HL-60 (cell line): ENCODE measurements at regions not wholly inside any gene's neighbourhood (a gene's known extent, or its start where the extent isn't known, plus 50 kb on each side); places are given as distances from the start of the nearest gene placed in this dataset.

ENCODE experiments used
- DNase-seq, 2 experiments: peaks; one replicate each; pipeline ENCODE4 v3.0.0-alpha.2; 2010 to 2020; ENCODE audit warnings: low read depth in 1 of 2, low spot score in 1 of 2
- H3K27ac ChIP-seq: fragments of 250-450 bp; sonication (Bioruptor Pico); replicated peaks from 2 replicates; pipeline ENCODE4 v1.5.1; 2020; ENCODE audit warnings: mild to moderate bottlenecking, moderate library complexity
- H3K27me3 ChIP-seq: fragments of 250-450 bp; sonication (Bioruptor Pico); 2 replicates; pipeline ENCODE4 v1.5.1; 2021; ENCODE audit warnings: mild to moderate bottlenecking, moderate library complexity; ENCODE audit not compliant: insufficient read depth, poor library complexity, severe bottlenecking
- H3K4me3 ChIP-seq: replicated peaks from 2 replicates; pipeline ENCODE4 v1.5.1; 2011; ENCODE audit warnings: mild to moderate bottlenecking, control low read depth, low read length; ENCODE audit not compliant: insufficient read depth
- GABPA ChIP-seq: IDR thresholded peaks from 2 replicates; pipeline ENCODE4 v1.6.1; 2012; ENCODE audit warnings: low read depth
- POLR2AphosphoS5 ChIP-seq: IDR thresholded peaks from 2 replicates; pipeline ENCODE4 v1.6.1; 2012; ENCODE audit warnings: low read depth
- SPI1 ChIP-seq: IDR thresholded peaks from 2 replicates; pipeline ENCODE4 v1.6.1; 2012; ENCODE audit warnings: low read depth, mild to moderate bottlenecking, borderline replicate concordance
- TF ChIP-seq, protein P1 (sequence below): IDR thresholded peaks from one replicate; pipeline ENCODE4 v1.5.1; 2011; ENCODE audit warnings: low read length, control low read depth, inconsistent platforms; ENCODE audit not compliant: insufficient read depth
- TF ChIP-seq, protein P2 (sequence below): IDR thresholded peaks from 2 replicates; pipeline ENCODE4 v1.6.1; 2012; ENCODE audit warnings: low read depth; ENCODE audit not compliant: insufficient replicate concordance

DNA sequence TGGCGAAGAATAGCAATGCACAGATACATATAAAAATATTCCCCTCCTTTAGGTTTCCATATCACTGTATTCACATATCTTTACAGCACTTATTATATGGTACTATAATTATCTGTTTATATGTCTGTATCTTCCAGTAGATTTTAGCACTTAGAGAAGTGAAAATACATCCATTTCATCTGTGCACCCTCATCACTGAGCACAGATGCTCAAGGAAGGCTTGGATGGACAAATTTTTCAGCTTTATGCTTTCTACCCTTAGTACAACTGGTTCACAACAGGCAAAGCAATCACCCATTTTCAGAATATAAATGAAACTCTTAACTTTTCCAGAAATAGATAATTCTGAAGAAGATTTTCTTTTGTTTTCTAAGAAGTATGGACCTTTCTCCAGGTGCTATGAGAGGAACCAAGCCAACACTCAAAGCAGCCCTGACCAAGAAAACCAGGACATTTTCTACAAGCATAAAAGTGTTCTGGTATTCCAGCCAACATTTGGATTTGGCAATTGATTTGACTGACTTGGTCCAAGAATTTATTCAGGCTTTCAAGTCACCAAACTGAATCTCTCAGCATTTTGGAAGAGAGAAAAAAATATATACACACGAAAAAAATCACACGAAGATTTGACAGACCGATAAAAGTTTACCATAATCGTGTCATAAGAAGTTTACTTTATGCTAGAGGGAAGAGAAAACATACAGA is 170.2 kb upstream of the CD180 start:
- DNase-seq = no peak
- Histone ChIP-seq H3K27me3 (no peaks in the 10 kb centered on the region), H3K4me3 (no peak overlapping the region), H3K27ac (no peak overlapping the region)
- TF ChIP-seq SPI1 (no peak), POLR2AphosphoS5 (no peak), GABPA (no peak)
- TF ChIP-seq, protein P1, sequence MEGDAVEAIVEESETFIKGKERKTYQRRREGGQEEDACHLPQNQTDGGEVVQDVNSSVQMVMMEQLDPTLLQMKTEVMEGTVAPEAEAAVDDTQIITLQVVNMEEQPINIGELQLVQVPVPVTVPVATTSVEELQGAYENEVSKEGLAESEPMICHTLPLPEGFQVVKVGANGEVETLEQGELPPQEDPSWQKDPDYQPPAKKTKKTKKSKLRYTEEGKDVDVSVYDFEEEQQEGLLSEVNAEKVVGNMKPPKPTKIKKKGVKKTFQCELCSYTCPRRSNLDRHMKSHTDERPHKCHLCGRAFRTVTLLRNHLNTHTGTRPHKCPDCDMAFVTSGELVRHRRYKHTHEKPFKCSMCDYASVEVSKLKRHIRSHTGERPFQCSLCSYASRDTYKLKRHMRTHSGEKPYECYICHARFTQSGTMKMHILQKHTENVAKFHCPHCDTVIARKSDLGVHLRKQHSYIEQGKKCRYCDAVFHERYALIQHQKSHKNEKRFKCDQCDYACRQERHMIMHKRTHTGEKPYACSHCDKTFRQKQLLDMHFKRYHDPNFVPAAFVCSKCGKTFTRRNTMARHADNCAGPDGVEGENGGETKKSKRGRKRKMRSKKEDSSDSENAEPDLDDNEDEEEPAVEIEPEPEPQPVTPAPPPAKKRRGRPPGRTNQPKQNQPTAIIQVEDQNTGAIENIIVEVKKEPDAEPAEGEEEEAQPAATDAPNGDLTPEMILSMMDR = no peak
- TF ChIP-seq, protein P2, sequence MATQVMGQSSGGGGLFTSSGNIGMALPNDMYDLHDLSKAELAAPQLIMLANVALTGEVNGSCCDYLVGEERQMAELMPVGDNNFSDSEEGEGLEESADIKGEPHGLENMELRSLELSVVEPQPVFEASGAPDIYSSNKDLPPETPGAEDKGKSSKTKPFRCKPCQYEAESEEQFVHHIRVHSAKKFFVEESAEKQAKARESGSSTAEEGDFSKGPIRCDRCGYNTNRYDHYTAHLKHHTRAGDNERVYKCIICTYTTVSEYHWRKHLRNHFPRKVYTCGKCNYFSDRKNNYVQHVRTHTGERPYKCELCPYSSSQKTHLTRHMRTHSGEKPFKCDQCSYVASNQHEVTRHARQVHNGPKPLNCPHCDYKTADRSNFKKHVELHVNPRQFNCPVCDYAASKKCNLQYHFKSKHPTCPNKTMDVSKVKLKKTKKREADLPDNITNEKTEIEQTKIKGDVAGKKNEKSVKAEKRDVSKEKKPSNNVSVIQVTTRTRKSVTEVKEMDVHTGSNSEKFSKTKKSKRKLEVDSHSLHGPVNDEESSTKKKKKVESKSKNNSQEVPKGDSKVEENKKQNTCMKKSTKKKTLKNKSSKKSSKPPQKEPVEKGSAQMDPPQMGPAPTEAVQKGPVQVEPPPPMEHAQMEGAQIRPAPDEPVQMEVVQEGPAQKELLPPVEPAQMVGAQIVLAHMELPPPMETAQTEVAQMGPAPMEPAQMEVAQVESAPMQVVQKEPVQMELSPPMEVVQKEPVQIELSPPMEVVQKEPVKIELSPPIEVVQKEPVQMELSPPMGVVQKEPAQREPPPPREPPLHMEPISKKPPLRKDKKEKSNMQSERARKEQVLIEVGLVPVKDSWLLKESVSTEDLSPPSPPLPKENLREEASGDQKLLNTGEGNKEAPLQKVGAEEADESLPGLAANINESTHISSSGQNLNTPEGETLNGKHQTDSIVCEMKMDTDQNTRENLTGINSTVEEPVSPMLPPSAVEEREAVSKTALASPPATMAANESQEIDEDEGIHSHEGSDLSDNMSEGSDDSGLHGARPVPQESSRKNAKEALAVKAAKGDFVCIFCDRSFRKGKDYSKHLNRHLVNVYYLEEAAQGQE = no peak

DNA sequence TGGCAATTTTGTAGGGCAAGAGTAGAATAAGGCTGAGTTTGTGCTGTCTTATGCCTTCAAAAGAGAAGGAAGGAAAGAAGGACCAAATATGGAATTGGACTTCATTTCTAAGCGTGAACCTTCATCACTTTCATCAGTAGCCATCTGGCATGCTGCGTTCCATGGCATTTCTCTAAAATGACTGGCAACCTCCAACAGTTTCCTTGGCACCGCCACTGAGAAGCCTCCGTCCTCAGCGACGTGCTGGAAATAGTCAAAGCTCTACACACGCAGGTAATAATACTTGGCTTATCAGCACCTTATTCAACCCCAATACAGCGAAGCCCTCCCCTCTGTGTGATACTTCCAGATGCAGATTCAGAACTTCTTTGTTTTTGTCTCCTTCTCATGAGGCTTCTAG is 169.7 kb upstream of the CD180 start:
- no peak overlapping the region for H3K4me3 ChIP-seq
- TF ChIP-seq, protein P1 = no peak
- no peak for TF ChIP-seq GABPA
- no peak overlapping the region for H3K27ac ChIP-seq
- H3K27me3 ChIP-seq = no peaks in the 10 kb centered on the region
- DNase-seq = no peak

DNA sequence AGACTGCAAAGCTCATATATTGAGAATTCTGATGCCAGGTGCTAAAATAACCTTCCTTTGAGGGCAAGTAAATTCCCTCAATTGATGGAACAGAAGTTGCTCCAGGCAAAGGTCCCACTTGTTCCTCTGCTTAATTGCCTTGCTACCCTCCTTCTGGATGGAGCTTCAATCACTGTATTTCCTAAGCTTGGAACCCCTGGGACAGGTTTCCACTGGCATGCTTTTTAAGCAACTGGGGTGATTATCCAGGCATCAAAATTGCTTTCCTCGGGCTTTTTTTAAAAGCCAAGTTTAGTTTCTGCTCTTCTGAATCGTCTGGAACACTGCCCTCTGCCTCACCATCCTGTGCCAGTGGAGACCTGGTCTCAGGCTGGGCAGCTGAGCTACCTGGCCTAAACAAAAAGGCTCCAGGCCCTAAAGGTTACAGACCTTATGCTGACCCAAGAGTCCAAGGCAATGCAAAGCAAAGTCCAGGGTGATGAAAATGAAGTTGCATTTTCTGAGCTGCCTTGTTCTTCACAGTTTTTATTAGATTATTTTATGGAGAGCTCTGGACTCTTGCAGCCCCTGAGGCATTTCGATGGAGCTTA is 167.9 kb upstream of the CD180 start:
- no peaks in the 10 kb centered on the region for H3K27me3 ChIP-seq
- H3K27ac ChIP-seq = no peak overlapping the region
- no peak overlapping the region for H3K4me3 ChIP-seq
- TF ChIP-seq, protein P2 = no peak
- TF ChIP-seq POLR2AphosphoS5 (no peak), SPI1 (no peak), GABPA (no peak)
- TF ChIP-seq, protein P1 = no peak
- DNase-seq = no peak

DNA sequence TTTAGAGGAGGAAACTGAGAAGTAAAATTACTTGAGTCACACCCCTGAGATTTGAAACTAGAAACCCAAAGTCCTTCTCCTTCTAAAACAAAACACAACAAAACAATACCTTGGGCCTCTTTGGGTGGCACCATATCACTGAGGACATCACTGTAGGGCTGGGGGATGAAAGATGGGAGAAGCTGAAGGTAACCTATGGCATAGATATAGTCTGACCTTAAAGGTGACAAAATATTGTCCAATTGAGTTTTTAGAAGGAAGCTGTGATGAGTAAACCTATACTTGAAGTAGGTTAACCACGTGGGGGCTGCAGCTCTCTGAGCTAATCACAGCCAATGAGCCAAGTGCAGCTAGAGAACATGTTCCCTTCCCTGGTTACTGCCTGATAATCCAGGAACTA is 167.4 kb upstream of the CD180 start:
- H3K27me3 ChIP-seq = no peaks in the 10 kb centered on the region
- TF ChIP-seq POLR2AphosphoS5 (no peak), SPI1 (no peak), GABPA (no peak)
- TF ChIP-seq, protein P1 = no peak
- TF ChIP-seq, protein P2 = no peak
- H3K27ac ChIP-seq = no peak overlapping the region
- H3K4me3 ChIP-seq = no peak overlapping the region
- no peak for DNase-seq
